ENCODE measurements at regions not wholly inside any gene's neighbourhood (a gene's known extent, or its start where the extent isn't known, plus 50 kb on each side); places are given as distances from the start of the nearest gene placed in this dataset.

GRCh38 chr2:16150456-16151280 is 210.3 kb downstream of the MYCN start:
- Histone ChIP-seq H3K4me3 (ENCODE audit: low read depth in 1 of 3, low read length in 3 of 3) (no peak overlapping the region), H3K27me3 (ENCODE audit: control insufficient read depth in 4 of 4, insufficient read depth in 4 of 4, low read length in 3 of 4) (no peaks in the 10 kb centered on the region), H3K9ac (ENCODE audit: low read depth in 1 of 2, low read length in 2 of 2) (no peak overlapping the region), H3K4me1 (ENCODE audit: control insufficient read depth in 4 of 4, insufficient read depth in 4 of 4, low read length in 3 of 4) (no peaks in the 10 kb centered on the region), H3K9me3 (ENCODE audit: control insufficient read depth in 4 of 4, low read length in 3 of 4) (no peaks in the 10 kb centered on the region), H3K27ac (ENCODE audit: low read depth in 1 of 2, low read length in 2 of 2) (no peak overlapping the region), H3K36me3 (ENCODE audit: control insufficient read depth in 4 of 4, insufficient read depth in 3 of 4, low read depth in 1 of 4, low read length in 3 of 4) (no peaks in the 10 kb centered on the region)
- no peak for DNase-seq (ENCODE audit: low spot score)
- WGBS = 87% methylated on average over 5 of the region's 5 CpGs
- no peak for TF ChIP-seq TAF1 (conservative IDR thresholded peaks at IDR 0.05)
- no peak for TF ChIP-seq FOXA2 (IDR thresholded peaks at IDR 0.05)
- no peak for TF ChIP-seq SP1 (IDR thresholded peaks at IDR 0.05)
- no peak for TF ChIP-seq RAD21 (IDR thresholded peaks at IDR 0.05)
- TF ChIP-seq ZBTB33 (IDR thresholded peaks at IDR 0.05) = no peak
- TF ChIP-seq NR2F2 (IDR thresholded peaks at IDR 0.05) = no peak
- no peak for TF ChIP-seq HNF4A (conservative IDR thresholded peaks at IDR 0.05)
- TF ChIP-seq JUND (IDR thresholded peaks at IDR 0.05) = no peak
- TF ChIP-seq REST (IDR thresholded peaks at IDR 0.05) = no peak
- TF ChIP-seq ATF3 (IDR thresholded peaks at IDR 0.05) = no peak
- no peak for TF ChIP-seq HNF4G (IDR thresholded peaks at IDR 0.05)
- TF ChIP-seq FOXA1 (IDR thresholded peaks at IDR 0.05) = no peak
- no peak for TF ChIP-seq MAX (IDR thresholded peaks at IDR 0.05)
- no peak for TF ChIP-seq RXRA (IDR thresholded peaks at IDR 0.05)
- no peak for TF ChIP-seq YY1 (IDR thresholded peaks at IDR 0.05)
- TF ChIP-seq GABPA (IDR thresholded peaks at IDR 0.05 in 1 of 2, conservative IDR thresholded peaks at IDR 0.05 in 1 of 2) = no peak
- TF ChIP-seq EGR1 (IDR thresholded peaks at IDR 0.05; ENCODE audit: low read depth in 2 of 2) = no peak
